GM19023 (cell line): ENCODE measurements at regions not wholly inside any gene's neighbourhood (a gene's known extent, or its start where the extent isn't known, plus 50 kb on each side); places are given as distances from the start of the nearest gene placed in this dataset.
A peak's percentile ranks its signal among the peaks of the same experiment; 100 is the strongest.

Source experiments
- ATAC-seq: cut with Tn5 transposase; IDR thresholded peaks from one replicate; pipeline ENCODE4 v1.9.1; 2021; ENCODE audit warnings: mild to moderate bottlenecking, moderate library complexity; ENCODE audit not compliant: unreplicated experiment

GRCh38 chr6:160895562-160895961 lies 96.0 kb upstream of the MAP3K4 start:
- ATAC-seq, result no peak

GRCh38 chr6:160899671-160900430 lies 91.7 kb upstream of the MAP3K4 start:
- no peak for ATAC-seq

DNA sequence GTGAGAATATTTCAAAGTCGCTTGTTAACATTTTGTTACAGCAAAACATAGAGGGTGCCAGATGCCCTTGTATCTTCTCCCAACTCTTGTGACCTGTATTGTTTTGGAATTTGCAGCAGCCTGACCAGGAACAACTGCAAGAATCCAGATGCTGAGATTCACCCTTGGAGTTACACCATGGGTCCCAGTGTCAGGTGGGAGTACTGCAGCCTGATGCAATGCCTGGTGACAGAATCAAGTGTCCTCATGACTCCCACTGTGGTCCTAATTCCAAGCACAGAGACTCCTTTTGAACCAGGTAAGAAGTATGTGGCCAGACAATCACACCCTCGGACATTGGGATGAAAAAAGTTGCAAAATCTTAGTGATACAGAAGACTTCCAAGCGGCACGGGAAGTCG lies 79.6 kb upstream of the MAP3K4 start:
- ATAC-seq, result no peak

- no peak for ATAC-seq
Observed at GRCh38 chr6:160912411-160912810, 79.2 kb upstream of the MAP3K4 start.

- no peak for ATAC-seq
Observed at GRCh38 chr6:160917572-160917971, 74.0 kb upstream of the MAP3K4 start.

DNA sequence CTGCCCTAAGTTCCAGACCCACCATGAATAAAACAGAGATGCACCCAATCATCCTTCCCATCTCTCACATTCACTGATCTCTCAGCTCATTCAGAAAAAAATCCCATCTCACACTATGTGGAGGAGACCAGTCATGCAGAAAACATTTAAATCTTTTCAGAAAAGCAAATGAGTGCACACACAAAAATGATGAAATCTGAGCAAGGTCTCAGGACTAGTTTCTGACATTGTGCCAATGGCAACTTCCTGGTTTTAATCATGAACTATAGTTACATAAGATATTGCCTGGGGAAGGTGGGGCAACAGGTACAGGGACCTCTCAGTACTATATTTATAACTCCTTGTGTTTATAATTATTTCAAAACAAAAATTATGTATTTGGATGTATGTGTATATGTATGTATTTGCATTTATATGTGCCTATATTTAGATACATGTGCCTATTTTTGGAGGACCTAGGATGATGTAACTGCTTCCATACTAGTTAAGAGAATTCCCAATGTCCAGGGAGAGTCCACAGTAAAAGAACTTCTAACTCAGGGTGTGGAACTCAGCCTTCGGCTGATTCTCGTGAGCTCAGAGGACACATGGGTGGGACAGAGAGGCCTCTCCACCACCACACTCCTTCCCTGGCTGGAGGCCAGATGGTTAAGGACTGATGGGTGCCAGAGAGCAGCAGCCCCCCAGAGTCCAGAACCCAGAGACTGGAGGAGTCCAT lies 71.7 kb upstream of the MAP3K4 start:
- no peak for ATAC-seq

DNA sequence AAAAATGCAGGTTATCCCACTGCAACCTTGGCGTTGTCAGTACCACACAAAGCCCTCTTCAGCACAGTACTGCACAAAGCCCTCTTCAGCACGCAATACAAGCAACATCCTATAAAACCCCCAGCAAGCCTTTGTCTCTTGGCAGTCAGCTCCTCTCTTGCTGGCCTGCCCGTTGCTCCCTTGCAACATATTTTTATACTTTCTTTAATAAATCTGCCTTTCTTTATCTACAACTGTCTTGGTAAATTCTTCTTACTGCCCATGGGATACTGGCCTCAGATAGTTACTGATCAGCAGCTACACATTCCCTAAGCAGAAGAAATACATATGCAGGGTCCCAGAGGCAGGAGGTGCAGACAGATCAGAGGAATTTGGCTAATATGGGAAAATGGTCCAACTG lies 70.5 kb upstream of the MAP3K4 start:
- ATAC-seq, result no peak

DNA sequence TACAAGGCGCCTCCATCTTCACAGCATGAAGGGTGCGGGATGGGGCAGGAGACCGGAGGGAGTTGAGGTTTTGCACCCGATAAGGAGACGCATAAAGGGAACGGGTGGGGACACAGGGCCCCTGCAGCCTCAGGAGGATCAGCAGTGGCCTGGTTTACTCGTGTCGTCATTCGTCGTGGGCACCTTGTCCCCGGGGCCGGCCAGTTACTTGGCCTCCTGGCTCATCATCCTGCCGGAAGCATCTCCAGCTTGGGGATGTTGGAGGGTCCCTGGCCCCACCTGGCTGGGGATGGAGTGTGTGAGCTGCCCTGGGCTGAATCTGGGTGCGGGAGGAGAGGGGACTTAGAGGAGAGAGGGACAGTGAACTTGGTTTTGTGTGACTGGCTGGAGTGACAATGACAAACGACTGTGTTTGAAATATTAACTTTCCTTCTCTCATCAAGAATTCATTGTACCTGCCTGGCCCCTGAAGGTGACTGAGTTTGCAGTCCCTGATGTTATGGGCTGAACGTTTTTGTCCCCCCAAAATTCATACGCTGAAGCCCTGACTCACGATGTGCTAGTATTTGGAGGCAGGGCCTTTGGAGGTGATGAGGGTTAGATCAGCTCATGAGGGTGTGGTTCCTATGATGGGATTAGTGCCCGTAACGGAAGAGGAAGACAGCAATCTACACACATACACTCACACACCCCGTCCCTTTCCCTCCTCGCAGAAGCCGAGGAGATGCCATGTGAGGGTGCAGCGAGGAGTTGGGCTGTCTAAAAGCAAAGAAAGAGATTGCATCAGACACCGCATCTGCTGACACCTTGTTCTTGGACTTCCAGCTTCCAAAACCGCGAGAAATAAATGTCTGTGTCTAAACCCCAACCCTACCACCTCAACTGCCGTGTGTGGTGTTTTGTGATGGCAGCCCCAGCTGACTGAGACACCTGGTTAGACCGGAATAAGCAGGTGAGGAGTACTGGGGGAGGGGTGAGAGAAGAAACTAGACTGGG lies 65.0 kb upstream of the MAP3K4 start:
- ATAC-seq, result no peak

- ATAC-seq, result no peak
Observed at GRCh38 chr6:160927416-160927815, 64.2 kb upstream of the MAP3K4 start.

- ATAC-seq, result no peak
Observed at GRCh38 chr6:160929361-160929760, 62.2 kb upstream of the MAP3K4 start.

- ATAC-seq, result no peak
Observed at GRCh38 chr6:160929831-160930230, 61.7 kb upstream of the MAP3K4 start.

DNA sequence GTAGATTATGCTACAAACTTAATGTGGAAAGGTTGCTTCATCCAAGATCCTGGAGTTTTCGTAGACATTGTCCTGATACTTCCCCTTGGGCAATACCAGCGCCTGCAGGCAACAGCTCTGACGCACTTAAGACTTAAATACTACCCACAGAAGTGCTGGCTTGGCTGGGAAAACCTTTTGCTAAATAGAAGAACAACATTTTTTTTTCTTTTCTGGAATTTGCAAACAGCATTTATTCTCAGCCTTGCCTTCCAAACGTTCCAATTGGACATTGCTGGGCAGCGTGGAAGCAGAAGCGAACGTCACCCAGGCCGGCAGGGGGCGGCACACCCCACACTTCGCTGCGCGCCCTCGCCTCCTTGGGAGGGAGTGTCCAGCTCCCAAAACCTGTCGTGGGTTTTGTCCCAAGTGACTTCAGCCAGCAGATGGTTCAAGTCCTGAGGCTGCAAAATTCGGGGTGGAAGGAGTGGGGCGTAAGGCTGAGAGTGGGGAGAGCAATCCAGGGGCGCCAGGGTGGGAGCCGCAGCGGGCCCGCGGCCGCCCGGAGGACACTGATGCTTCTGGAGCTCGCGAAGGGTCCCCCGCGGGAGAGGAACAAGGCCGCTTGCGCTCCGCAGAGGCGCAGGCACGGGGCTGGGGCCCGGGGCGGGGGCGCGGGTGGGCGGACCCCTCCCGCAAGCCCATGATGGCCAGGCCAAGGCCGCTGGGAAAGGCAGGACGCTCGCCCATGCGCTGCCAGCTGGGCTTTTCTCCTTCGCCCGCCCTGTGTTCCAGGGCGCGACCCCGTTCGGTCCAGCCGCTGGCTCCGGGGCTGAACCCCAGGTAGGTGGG lies 60.8 kb upstream of the MAP3K4 start:
- ATAC-seq, result peak; percentile 82

DNA sequence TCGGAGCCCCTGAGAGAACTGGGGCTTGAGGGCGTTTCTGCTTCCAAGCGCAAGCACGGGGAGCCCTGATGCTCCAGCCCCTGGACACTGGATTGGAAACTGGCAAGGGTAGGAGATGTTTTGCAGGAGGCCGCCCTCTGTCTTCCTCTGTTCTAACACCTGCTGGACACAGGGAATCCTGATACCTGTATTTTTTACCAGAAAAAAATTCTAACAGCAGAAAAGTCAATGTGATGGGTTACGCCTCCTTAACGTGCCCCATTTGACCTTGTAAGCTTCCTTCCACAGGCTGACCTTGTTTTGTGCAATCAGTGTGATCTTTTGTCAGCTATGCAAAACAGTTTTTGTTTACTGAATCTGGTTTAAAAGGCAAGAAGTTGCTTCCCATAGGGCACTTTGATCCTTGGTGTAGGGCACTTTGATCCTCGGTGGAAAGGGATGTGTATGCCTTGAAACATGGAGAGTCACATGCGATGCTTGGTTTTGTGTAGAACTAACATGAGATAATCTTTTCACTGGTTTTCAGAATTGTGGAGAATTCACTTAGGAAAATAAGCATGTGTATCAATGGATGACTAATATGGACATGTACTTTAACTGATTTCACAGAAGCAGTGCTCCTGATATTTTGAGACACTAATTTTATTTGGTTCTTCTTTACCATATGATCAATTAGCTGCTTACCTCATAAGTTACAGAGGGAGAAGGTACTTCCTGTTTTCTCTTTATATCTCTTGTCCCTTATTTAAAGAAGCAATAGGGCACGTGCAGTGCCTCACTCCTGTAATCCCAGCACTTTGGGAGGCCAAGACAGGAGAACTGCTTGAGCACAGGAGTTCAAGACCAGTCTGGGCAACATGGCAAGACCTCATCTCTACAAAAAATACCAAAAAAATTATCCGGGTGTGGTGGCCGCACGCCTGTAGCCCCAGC lies 59.9 kb upstream of the MAP3K4 start:
- no peak for ATAC-seq

DNA sequence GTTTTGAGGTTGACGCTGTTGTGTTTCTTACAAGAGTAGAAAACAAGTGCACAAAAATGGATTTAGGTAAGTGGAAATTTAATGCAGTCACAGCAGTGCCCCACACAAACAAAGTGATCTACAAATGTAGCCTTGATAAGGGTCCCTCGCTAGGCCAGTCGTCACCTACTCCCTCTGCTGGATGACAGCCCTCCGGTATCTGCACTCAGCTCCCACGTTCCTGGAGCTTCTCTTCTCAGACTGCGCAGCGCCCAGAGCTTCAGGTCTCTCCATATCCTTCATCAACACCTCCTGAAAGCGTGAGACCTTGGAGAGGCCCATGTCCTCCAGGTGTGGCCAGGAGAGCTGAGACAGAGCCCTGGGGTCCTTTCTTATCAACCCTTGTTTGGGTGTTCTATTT lies 58.3 kb upstream of the MAP3K4 start:
- no peak for ATAC-seq

DNA sequence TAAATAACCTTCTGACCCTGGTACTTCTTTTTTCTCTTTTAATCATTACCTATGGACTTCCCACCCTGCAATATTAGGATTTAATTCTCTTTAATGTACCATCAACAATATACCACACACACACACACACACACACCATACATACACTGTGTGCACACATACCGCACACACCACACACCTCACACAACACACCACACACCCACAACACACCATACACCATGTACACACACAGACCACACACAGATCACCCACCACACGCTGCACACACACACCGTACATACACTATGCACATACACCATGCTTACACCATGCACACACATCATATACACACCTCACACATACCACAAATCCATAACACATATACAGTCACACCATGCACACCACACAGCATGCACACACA lies 57.4 kb upstream of the MAP3K4 start:
- ATAC-seq, result no peak

DNA sequence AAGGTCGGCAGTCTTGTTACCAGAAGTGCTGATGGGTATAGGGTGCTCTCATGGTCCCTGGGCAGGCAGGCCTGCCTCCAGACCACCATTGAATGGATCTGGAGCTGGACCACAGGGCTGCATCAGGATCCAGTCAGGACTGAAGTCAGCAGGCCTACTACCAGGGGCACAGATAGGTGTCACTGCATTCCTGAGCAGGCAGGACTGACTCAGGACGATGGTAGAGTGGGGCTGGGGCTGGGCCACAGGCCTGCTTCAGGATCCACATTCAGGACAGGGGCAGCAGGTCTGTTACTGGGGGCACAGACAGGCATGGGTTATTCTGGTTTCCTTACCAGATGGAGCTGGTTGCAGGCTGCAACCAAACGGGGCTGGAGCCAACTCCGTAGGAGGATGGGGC lies 51.4 kb upstream of the MAP3K4 start:
- no peak for ATAC-seq
